Breast epithelium (tissue), 4 donors: ENCODE measurements at regions not wholly inside any gene's neighbourhood (a gene's known extent, or its start where the extent isn't known, plus 50 kb on each side); places are given as distances from the start of the nearest gene placed in this dataset.

ENCODE experiments used
- DNase-seq, 2 donors: peaks; one replicate each; pipeline ENCODE4 v3.0.0-alpha.2; 2019; ENCODE audit warnings: low spot score in 2 of 2
- H3K27ac ChIP-seq, 2 donors: fragments of 200-600 bp; sonication (generic) in 1 of 2; one replicate each; pipeline ENCODE4 v1.5.1; 2016 to 2019; ENCODE audit warnings: mild to moderate bottlenecking in 1 of 2
- H3K27me3 ChIP-seq, 2 donors: fragments of 200-600 bp; sonication (generic) in 1 of 2; one replicate each; pipeline versions ENCODE4 v1.5.1 to v1.6.0; 2017 to 2019; ENCODE audit warnings: control low read depth in 1 of 2, mild to moderate bottlenecking in 1 of 2
- H3K36me3 ChIP-seq: fragments of 200-600 bp; one replicate; pipeline ENCODE4 v1.5.1; 2019
- H3K4me1 ChIP-seq, 2 donors: fragments of 200-600 bp; sonication (generic); one replicate each; pipeline ENCODE4 v1.5.1; 2016 to 2019; ENCODE audit warnings: control low read depth in 1 of 2
- H3K4me3 ChIP-seq, 3 donors: fragments of 200-600 bp; sonication (generic); 1 replicate in 2 of 3; 2 replicates in 1 of 3; pipeline ENCODE4 v1.5.1; 2016 to 2019; ENCODE audit warnings: mild to moderate bottlenecking in 3 of 3, moderate library complexity in 2 of 3
- H3K9me3 ChIP-seq, 2 donors: fragments of 200-600 bp; sonication (generic) in 1 of 2; one replicate each; pipeline ENCODE4 v1.5.1; 2016 to 2019; ENCODE audit warnings: control low read depth in 1 of 2
- CTCF ChIP-seq, 3 donors: fragments of 450-650 bp; IDR thresholded peaks; one replicate each; pipeline ENCODE4 v1.5.1; 2016 to 2017; ENCODE audit warnings: antibody characterized with exemption in 3 of 3, mild to moderate bottlenecking in 3 of 3, moderate library complexity in 3 of 3
- POLR2A ChIP-seq: fragments of 450-650 bp; IDR thresholded peaks from one replicate; pipeline ENCODE4 v1.6.1; 2016; ENCODE audit warnings: antibody characterized with exemption, mild to moderate bottlenecking, moderate library complexity
- POLR2AphosphoS5 ChIP-seq, 3 donors: sonication (generic); formaldehyde crosslinking; IDR thresholded peaks; one replicate each; pipeline ENCODE4 v1.6.1; 2017; ENCODE audit warnings: antibody characterized with exemption in 3 of 3
- intact Hi-C: fragments of 100-400 bp; cut with DNase I; formaldehyde crosslinking; loops from one replicate; pipeline ENCODE4 v1.15.1; 2023; ENCODE audit warnings: low total_unique reads

DNA sequence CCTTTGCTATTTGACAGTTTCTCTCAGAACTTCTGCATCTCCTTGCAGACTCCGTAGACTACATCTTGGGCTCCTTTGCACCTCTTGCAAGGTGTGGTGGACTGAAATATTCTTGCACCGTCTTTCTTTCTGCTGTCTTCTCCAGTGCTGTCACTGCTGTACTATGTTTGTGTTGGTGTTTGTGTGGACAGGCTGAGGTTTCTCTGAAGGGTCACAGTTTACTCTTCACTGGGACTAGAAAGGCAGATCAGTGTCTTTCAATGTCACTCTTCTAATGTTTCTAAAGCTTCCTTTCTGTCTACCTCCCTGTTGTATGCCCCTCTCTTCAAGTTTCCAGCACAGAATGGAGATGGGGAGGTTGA, 410.0 kb upstream of the CD180 start:
- no peak for DNase-seq
- H3K4me3 ChIP-seq = no peak overlapping the region

GRCh38 chr5:67605730-67606585, 409.4 kb upstream of the CD180 start:
- no peak overlapping the region for H3K4me3 ChIP-seq
- intact Hi-C loops = no loop called here
- no peak for DNase-seq
- no peaks in the 10 kb centered on the region for H3K36me3 ChIP-seq
- no peaks in the 10 kb centered on the region for H3K4me1 ChIP-seq
- peaks cover 0 to 5% of the 10 kb centered on the region in 2 donors for H3K9me3 ChIP-seq
- H3K27me3 ChIP-seq = no peaks in the 10 kb centered on the region
- TF ChIP-seq POLR2A = no peak
- TF ChIP-seq CTCF (IDR thresholded peaks at IDR 0.05) = no peak
- TF ChIP-seq POLR2AphosphoS5 (IDR thresholded peaks at IDR 0.05) = no peak
- H3K27ac ChIP-seq = no peak overlapping the region

More for the DNA sequence above, 410.0 kb upstream of the CD180 start:
- no peak overlapping the region for H3K27ac ChIP-seq
- no peaks in the 10 kb centered on the region for H3K36me3 ChIP-seq
- no peak for TF ChIP-seq POLR2AphosphoS5 (IDR thresholded peaks at IDR 0.05)
- no peak for TF ChIP-seq POLR2A
- no peak for TF ChIP-seq CTCF (IDR thresholded peaks at IDR 0.05)
- intact Hi-C loops = no loop called here
- H3K27me3 ChIP-seq = no peaks in the 10 kb centered on the region
- H3K9me3 ChIP-seq = peaks cover 0 to 5% of the 10 kb centered on the region in 2 donors
- no peaks in the 10 kb centered on the region for H3K4me1 ChIP-seq

GRCh38 chr5:67591491-67591890, 394.9 kb upstream of the CD180 start:
- no peaks in the 10 kb centered on the region for H3K36me3 ChIP-seq
- no peak overlapping the region for H3K27ac ChIP-seq
- no peaks in the 10 kb centered on the region for H3K4me1 ChIP-seq
- no peaks in the 10 kb centered on the region for H3K9me3 ChIP-seq
- intact Hi-C loops = no loop called here
- H3K4me3 ChIP-seq = no peak overlapping the region
- no peak for DNase-seq
- TF ChIP-seq CTCF (IDR thresholded peaks at IDR 0.05) = no peak
- TF ChIP-seq POLR2A = no peak
- no peak for TF ChIP-seq POLR2AphosphoS5 (IDR thresholded peaks at IDR 0.05)
- H3K27me3 ChIP-seq = no peaks in the 10 kb centered on the region

GRCh38 chr5:67588389-67588788, 391.8 kb upstream of the CD180 start:
- H3K4me1 ChIP-seq = no peaks in the 10 kb centered on the region
- H3K27me3 ChIP-seq = no peaks in the 10 kb centered on the region
- no peak overlapping the region for H3K27ac ChIP-seq
- TF ChIP-seq CTCF (IDR thresholded peaks at IDR 0.05) (no peak), POLR2AphosphoS5 (IDR thresholded peaks at IDR 0.05) (no peak), POLR2A (no peak)
- H3K36me3 ChIP-seq = no peaks in the 10 kb centered on the region
- DNase-seq = no peak
- intact Hi-C loops = no loop called here
- H3K4me3 ChIP-seq = no peak overlapping the region
- no peaks in the 10 kb centered on the region for H3K9me3 ChIP-seq

DNA sequence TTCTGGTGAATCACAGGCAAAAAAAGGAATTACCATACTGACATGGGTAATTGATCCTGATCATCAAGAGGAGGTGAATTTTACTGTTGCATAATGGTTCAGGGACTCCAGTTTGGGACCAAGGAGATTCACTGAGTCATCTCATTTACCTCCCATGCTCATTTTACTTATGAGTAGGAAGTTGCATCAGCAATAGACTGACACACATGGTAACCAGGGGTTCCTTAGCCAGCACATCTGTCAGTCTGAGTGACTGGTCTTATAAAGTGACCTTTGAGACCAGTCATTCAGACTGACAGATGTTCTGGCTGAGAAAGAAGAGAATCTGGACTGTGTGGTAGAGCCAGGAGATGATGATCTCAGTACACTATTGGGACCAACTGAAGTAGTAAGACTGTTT, 384.6 kb upstream of the CD180 start:
- H3K9me3 ChIP-seq = no peaks in the 10 kb centered on the region
- intact Hi-C loops = no loop called here

More for the DNA sequence above, 384.6 kb upstream of the CD180 start:
- Histone ChIP-seq H3K36me3 (no peaks in the 10 kb centered on the region), H3K27ac (no peak overlapping the region), H3K4me3 (no peak overlapping the region), H3K27me3 (no peaks in the 10 kb centered on the region), H3K4me1 (no peaks in the 10 kb centered on the region)
- DNase-seq = no peak
- no peak for TF ChIP-seq CTCF (IDR thresholded peaks at IDR 0.05)
